NCI-H1436 (cell line): ENCODE measurements at regions not wholly inside any gene's neighbourhood (a gene's known extent, or its start where the extent isn't known, plus 50 kb on each side); places are given as distances from the start of the nearest gene placed in this dataset.
"Not testable (repeated sequence)": the region's sequence is repeated elsewhere in the genome, so short reads cannot be mapped to it uniquely, and the experiment has no call there.

Experiments used
- DNase-seq: peaks from one replicate; lab custom pipeline; 2025; lab: John Stamatoyannopoulos, UW

DNA sequence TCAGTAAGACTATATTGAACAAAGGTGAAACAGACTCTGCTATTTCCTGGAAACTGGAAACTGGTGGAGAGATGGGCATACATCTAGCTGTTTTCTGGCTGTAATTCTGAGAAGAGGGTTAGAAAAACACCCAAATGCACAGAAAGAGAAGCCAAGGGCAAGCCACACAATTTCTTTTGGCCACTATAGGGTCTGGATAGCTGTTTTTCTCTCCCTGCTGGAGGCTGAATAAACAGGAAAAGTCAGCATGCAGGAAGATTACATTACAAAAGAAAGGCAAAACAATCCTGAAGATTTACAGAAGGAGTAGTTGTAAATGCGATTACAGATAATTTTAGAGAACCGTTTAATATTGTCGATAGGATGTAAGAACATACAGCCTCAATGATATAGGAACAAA lies 186.2 kb upstream of the REG3G start:
- DNase-seq = no peak

DNA sequence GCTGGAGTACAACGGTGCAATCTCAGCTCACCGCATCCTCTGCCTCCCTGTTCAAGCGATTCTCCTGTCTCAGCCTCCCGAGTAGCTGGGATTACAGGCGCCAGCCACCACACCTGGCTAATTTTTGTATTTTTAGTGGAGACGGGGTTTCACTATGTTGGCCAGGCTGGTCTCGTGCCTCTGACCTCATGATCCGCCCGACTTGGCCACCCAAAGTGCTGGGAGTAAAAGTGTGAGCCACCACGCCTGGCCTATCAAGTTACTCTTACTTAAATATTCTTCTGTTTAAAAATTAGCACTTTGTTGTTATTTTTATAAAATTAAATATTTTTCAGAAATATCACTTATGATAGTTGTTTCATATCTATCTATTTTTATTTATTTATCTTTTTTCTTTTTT lies 185.2 kb upstream of the REG3G start:
- DNase-seq = not testable (repeated sequence)

DNA sequence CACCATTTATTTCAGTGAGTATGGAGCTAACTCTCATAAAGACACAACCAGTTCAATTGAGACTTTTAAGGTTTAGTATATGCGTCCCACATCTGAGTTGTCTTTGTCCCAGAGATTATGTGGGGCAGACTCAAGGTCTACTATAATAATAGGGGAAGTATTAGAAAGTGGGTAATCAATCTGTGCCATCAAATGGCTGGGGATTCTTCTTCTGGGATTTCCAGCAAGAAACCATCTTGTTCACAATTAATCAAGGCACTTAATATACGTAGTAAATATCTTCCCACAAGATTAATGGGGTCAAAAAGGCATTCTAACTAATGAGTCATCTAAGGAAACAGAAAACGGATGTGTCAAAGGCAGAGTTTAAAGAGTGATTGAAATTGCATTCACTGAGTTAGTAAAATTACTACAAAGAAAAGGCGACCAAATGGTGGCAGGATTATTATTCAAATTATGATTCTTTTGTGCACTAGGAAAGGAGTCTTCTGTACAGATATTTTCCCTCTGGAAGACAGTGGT lies 179.8 kb upstream of the REG3G start:
- DNase-seq = no peak

DNA sequence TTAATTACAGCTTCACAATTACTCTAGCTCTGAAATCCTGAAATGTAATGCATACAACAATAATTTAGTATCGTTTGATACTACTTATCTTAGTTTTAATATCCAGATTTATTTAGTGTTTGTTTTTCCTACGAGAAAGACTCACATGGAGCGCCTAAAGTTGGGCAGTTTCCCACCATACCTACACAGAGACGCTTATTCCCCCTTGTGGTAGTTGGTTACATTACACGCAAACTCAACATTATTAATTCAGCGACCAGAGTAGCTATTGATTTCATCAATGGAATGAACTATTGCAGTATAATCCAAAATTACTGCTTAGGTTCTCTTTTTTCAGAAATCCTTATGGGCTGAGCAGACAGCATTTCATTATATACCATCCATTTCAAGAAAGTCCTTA lies 164.0 kb upstream of the REG3G start:
- no peak for DNase-seq

DNA sequence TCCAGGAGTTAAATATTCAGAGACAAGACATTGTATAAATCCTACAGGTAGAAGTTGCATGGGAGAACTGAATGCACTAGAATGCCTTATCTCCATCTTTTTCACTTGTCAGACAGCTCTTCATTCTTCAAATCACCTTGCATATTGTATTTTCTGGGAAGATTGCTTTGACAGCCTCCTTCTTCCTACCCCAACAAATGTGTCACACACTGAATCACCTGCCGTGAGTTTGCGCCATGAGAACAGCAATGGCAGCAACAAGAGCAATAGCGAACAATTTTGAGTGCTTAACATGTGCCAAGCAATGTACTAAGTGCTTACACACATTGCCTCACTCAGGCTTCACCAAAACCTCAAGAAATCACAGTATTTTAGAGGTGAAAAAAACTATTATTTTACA lies 161.3 kb upstream of the REG3G start:
- no peak for DNase-seq

DNA sequence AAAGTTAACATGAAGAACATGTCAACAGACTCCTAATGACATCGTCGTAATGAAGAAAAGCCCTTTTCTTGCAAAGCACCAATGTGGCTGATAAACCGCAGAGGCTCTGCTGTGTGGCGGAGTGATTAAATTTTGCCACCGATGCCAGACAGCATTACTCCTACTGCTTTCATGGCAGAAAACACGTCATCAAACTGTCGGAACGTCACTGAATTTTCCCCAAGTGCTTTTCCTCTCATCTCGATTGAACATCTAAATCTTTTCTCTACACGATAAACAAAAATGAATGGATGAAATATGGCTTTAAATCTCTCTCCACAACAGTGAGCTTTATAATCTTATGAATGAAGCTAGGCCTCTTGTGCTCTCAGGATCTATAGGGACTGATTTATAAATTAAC lies 159.8 kb upstream of the REG3G start:
- no peak for DNase-seq

DNA sequence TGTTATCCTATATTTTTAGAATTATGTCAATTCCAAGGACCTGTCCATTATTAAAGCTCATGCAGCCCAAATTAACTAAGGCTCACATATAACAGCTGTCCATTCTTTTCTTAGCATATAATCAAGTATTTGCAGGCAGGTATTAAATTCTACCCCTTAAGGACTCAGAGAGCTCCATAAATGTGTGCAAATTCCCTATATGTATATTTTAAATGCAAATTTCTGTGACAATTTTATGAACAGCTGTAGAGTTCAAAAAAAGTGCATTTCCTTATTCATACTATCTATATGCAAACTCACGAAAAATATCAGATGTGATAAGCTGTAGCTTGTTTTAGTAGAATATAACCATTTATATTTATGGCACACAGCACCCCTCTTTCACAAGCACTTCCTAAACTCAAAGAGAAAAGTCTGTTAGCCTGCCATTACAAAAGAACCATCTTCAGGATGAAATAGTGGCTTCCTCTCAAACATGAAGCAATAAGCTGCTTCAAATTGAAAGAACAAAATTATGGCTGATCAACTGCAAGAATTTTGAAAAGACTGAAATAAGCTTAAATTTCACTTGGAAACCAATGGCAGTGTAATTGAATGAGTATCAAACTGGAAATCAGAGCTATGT lies 155.0 kb upstream of the REG3G start:
- DNase-seq = no peak

DNA sequence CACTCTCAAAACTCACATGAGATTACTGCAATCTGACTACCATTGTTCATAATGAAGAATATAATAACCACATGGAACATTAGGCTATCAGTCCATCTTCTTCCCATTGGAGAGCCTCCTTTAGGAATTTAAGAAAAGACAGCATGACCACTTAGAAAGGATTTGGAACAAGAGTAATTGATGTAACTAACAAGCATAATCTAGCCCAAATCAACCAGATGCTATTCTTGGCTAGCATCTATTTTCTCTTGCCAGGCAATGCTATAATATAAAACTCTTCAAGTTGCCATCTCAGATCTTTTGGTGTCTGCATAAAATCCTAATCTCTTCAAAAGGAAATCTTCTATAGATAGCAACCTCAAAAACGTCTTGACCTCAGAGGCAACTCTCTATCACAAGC lies 152.0 kb upstream of the REG3G start:
- no peak for DNase-seq

DNA sequence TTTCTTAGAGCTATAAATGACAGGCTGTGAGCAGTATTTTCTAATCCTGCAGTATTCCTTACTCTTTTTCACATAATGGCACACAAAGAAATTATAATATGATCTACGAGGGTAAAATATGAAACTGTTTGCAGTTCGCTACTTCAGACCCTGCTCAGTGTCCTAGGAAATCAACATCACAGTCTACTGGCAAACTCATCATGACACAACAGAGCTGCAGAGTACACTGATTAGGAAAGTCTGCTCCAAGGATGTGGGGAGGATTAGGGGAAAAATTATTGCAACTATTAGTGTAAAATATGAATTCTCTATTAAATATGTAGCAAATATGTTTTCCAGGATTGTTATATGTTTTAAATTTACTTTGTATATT lies 149.2 kb upstream of the REG3G start:
- DNase-seq = no peak

DNA sequence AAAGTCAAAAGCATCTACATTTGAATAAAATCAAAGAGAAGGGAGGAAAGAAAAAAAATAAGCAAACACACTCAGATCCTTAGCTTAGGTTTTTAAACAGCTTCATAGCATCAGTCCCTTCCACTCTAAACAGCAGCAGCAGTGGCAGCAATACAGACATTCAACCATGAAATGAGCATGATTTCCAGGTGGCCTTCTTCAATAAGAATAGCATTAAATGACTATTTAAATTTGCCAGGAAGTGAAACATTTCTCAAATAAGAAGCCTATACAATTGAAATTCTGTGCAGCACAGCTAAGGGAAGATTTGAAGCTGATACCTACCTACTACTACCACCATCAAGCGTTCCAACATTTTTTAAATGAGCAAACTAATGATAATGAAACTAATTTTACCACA lies 138.1 kb upstream of the REG3G start:
- no peak for DNase-seq

DNA sequence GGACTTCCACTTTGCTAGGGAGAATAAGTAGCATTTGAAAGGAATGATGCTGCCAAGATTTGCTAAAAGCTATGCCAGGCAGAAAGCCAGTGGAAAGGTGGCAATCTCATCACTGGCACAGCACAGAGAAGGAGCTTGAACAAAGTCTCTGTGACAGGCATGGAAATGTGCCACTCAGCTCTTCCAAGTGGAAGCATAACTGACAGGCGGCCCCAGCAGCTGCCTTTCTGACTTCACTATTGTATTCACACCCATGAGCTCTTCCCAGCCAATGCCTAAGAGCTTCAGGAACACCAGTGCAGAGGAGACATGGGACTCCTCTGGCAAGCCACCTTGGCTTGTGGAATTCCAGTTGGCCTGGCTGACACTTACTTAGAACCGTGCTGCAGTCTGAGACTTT lies 134.6 kb upstream of the REG3G start:
- DNase-seq = no peak

DNA sequence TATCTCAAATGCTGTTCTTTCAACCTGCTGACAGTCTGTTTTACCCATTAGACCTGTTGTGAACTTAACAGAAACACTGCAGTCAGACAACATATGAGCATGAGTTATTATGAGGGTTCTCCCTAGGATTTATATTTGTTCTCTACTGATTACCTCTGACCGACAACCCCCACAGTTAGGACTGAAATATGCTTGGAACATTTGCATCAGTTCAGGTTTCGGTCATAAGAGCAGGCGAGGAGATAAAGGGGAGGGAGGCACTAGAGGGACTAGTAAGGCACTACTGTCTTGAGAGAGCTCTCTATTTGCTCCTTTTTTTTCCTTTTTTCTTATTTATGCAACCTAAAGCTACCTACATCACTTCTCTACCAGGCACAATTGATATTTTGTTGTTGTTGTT lies 133.2 kb upstream of the REG3G start:
- DNase-seq = no peak

DNA sequence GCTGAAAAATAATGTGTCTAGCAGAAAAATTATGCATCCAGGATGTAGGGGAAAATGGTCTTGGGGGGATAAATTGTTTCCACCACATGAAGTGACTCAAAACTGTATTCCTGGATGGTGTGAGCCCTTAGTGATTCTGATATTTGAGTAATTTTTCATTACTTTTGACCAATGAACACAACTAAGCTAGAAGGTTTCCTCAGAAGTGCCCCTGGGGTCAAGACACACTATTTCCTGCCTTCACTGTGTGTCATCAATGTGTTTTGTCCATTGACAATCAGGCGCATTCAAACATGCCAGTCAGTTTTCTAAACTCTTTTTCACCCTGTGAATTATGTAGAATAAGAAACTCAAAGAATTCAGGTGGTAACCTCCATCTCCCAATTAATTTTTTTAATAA lies 130.5 kb upstream of the REG3G start:
- no peak for DNase-seq

DNA sequence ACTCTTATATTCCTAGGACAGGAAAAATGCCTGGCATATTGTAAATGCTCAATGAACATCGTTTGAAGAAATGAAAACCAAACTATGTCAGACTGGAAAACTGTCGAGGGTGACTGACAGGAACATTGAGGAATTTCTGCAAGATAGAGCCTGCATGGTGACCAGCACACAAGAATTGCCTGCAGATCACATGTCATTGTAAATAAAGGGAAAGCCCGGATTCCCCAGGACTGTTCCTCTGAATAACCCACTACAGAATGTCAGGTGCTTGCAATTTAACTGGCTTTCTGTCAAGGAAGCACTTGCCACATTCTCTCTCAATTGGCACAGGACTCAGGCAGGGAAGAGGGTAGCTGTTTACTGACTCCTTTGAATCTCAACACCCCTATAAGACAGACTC lies 129.0 kb upstream of the REG3G start:
- DNase-seq = no peak

DNA sequence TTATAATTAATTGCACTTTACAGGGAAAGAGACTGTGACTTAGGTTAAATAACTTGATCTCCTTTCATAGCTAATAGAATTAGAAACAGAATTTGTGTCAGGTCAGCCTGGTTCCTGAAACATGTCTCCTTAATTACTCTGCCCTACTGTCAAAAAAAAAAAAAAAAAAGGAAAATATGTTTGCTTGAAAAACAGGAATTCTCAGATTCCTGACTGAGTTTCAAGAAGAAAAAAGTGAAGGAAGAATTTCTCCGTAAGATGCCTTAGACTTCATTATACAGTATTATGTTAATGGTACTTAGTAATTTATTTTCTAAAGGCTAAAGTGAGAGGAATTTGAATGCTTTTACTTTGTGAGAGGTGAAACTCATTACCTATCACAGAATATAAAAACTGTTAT lies 118.4 kb upstream of the REG3G start:
- no peak for DNase-seq

DNA sequence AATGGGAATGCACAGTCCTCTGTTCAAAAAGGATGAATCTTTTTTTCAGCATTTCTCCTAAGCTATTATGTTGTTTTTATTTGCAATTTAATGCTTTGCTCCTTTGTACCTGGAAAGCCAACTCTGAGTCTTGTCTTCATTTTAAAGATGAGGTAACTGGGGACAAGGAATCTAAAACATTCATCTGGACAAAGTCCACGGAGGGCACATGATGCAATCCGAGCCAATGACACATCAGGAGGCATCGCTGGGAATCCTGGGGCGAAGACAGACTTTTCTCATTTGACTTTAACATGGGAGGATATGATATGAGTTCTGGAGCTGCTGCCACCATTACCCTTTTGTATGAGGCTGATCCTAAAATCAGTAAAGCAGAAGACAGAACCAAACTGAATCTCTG lies 116.5 kb upstream of the REG3G start:
- no peak for DNase-seq

DNA sequence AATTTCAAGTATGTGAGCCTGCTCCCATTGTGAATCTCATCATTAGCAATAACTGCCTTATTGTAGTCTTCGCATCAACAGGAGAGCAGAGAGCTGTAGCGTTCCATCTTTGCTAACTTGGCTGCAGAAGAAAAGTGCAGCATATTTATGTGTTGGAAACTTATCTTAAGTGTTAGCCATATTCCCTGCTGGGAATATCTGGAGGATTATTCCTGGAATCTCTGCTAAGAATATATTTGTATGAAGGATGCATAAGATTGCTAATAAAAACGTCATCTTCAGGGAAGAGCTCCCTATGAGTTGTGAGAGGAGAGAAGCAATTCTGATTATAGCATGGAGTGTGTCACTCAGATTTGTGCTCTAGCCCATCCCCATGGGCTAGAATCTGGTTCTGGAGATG lies 115.1 kb upstream of the REG3G start:
- DNase-seq = no peak

DNA sequence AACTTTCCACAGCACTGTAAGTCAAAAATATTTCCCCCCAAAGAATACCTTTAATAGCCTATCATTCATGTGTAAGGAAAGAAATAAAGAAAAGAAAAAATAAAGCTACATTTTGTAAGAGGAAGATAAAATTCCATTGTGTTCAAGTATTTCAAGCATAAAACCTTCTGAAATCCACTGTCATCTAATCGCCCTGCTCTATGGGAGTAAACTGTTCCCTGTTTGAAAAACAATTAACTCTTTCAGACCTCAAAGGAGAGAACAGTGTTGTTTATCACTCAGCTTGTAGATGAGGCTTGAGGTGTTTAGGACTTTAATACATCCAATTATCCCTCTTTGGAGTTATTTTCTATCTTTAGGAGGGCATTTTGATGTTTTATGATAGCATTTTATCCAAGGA lies 112.2 kb upstream of the REG3G start:
- DNase-seq = no peak

DNA sequence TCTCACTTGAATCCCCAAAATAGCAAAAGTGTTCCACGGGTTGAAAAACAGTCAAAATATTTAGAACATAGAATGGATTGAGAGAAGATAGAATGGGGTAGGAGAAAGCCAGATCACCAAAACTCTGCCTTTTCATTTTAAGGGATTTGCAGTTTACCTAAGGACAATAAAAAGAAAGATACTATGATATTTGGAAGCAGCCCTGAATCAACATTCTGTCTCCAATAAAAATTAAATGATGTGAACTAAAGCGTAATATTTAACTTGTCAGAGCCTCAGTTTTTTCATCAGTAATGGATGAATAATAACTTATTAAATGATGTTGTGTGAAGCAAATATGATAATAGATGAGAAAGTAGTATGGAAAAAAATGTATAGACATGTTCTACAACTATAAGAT lies 100.2 kb upstream of the REG3G start:
- DNase-seq = no peak

DNA sequence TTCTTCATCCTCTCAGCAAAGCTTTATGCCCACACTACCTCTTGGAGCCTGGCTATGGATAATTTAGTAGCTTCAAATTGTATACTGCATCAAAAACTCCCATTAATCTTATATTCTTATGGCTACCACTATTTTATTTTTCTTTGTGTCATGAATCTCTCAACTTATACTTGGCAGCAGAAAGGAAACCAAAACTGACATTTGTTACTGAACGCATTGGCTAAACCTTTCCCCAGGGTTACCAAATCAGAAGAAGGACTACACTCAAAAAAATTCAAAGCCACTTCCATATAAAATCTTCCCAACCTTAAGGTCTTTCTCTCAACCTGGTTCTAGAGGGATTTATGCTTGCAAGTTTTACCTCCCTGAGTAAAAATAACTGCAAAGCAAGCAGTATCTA lies 97.0 kb upstream of the REG3G start:
- no peak for DNase-seq

DNA sequence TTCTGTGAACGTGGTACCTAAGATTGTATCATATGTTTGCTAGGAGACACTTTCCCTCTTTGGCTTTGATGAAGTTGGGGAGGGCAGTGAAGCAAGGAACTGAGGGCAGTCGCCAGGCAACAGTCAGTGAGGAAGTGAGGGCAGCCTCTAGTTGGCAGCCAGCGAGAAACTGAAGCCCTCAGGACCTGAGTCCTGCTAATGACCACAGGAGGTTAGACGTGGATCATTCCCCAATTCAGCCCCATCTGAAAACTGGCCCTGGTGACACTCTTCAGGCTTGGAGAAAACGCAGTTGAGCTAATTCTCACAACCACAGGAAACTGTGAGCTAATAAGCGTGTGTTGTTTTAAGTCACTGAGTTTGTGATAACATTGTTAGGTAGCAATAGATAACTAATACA lies 84.5 kb upstream of the REG3G start:
- no peak for DNase-seq

DNA sequence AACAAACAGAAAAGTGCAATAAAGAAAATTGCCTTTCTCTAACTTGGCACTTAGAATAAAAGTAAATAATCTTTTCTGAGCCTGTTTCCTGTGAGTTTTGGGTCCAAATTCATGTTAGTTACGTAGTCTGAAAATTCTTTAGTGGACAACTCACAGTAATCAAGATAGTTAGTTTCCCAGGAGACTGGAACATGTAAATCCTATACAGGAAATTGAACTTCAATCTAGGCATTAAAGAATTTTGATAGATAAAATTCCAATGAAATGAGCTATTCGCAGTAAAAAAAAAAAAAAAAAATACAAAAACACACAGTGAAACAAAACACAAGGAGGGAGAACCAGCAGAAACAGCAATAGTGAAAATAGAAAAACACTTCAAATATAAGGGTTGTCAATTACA lies 83.8 kb upstream of the REG3G start:
- no peak for DNase-seq

DNA sequence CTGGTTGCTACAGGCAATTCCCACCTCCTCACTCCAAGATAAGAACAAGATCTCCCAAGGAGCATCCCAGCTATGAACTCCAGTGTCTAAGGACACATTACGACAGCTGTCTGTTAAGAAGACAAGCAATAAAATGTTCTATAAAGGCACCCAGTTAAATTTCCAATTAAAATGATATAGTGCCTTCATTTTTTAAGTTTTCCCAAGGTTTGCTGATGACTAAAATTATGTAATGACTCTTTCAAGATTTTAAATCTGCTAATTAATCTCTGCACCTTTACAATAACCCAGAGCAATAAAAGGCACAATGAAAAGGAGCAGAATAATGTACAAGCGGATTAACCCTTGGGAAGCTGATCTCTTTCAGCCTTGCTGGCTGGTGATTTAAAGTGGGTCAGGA lies 61.6 kb upstream of the REG3G start:
- DNase-seq = no peak

DNA sequence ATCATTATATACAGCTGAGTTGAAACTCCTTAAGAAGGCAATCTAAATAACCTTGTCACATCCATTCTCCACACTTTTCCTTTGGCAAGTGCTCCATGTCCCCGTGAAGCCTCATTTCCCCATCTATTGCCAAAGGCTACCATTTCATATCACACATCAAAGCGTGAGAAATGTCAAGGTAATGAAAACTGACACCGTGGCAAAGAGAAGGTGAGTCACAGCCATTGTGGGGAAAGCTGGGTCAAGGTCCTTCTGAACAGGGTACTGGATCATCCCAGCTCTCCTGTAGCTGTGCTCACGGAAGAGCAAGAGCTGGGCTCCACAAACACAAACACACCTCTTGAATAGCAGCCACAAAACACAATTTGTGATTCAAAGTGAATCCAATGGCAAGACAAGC lies 58.2 kb upstream of the REG3G start:
- DNase-seq = no peak

DNA sequence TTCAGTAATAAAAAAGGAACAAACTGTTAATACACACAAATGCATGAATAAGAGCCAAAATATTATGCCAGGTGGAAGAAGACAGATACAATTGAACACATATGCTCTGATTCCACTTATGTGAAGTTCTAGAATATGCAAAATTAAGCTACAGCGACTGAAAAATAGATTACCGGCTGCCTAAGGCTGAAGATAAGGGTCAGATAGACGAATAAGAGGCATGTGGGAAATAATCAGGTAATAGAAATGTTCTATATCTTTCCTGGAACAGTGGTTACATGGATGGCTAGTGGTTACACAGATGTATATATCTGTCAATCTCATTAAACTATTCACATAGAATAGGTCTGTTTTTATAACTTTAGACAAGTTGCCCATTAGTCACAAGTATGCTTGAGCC lies 51.9 kb upstream of the REG3G start:
- no peak for DNase-seq
